ENCODE measurements at regions not wholly inside any gene's neighbourhood (a gene's known extent, or its start where the extent isn't known, plus 50 kb on each side); places are given as distances from the start of the nearest gene placed in this dataset.

DNA sequence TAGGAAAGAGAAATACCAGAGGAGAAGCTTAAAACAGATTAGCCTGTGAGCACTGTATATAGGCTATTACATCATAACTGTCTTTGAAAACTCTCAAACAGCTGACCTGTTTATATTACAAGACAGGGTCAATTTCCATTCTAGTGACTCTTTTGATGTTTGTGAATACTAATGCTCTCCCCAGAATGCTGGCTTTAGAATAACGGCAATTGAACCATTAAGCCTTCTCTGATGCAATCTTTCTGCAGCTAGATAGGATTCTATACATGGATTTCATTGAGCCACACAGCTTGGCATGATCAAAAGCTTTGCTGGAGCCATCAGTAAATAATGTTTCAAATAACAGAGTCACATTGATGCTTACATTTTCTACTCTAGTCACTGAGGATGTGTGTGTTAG lies 122.7 kb upstream of the FAT3 start:
- no peak for TF ChIP-seq CTCF (IDR thresholded peaks at IDR 0.05; ENCODE audit: low read length)
- TF ChIP-seq EZH2 (optimal IDR thresholded peaks at IDR 0.05; ENCODE audit: low read depth, low read length): no peak
- TF ChIP-seq EZH2phosphoT487 (IDR thresholded peaks at IDR 0.05; ENCODE audit: low read length): no peak
